SK-N-SH (cell line): ENCODE measurements at regions not wholly inside any gene's neighbourhood (a gene's known extent, or its start where the extent isn't known, plus 50 kb on each side); places are given as distances from the start of the nearest gene placed in this dataset.

ENCODE experiments used
- CTCF ChIA-PET: fragments of 300-600, 350-600 bp; formaldehyde crosslinking; extraction: SDS; loops from one replicate; lab custom pipeline; 2021; lab: Yijun Ruan, JAX
- POLR2A ChIA-PET: fragments of 350-600 bp; sonication (Branson Sonifier 250); formaldehyde crosslinking; extraction: SDS; loops from one replicate; lab custom pipeline; 2020; ENCODE audit warnings: antibody characterized with exemption, inconsistent platforms; lab: Yijun Ruan, JAX
- DNase-seq: peaks from one replicate; pipeline ENCODE4 v3.0.0; 2012
- H2AFZ ChIP-seq: fragments of 200-600 bp; sonication (generic); 2 replicates; pipeline ENCODE4 v1.8.1; 2016; ENCODE audit warnings: antibody characterized with exemption, mild to moderate bottlenecking, low read depth
- H3F3A ChIP-seq: fragments of 200-600 bp; sonication (generic); replicated peaks from 2 replicates; pipeline ENCODE3; 2016; ENCODE audit warnings: antibody characterized with exemption, mild to moderate bottlenecking; ENCODE audit not compliant: insufficient read depth
- H3K27ac ChIP-seq, 2 experiments: fragments of 200-500 bp in 1 of 2; fragments of 200-600 bp in 1 of 2; sonication (Bioruptor generic) in 1 of 2; sonication (generic), shearing (Covaris generic) in 1 of 2; 2 replicates each; pipeline versions ENCODE4 v1.5.1 to v1.6.1; 2014 to 2016; ENCODE audit warnings: low read depth in 2 of 2, inconsistent platforms in 1 of 2, low read length in 1 of 2, mild to moderate bottlenecking in 1 of 2, mixed read lengths in 1 of 2
- H3K27me3 ChIP-seq: fragments of 200-600 bp; sonication (generic), shearing (Covaris generic); 2 replicates; pipeline ENCODE4 v1.6.1; 2016; ENCODE audit warnings: mixed run types; ENCODE audit not compliant: insufficient read depth
- H3K36me3 ChIP-seq, 2 experiments: fragments of 200-500 bp in 1 of 2; fragments of 200-600 bp in 1 of 2; sonication (Bioruptor generic) in 1 of 2; sonication (generic) in 1 of 2; replicated peaks in 1 of 2; 2 replicates each; pipeline versions ENCODE3 to v1.5.1; 2014 to 2016; ENCODE audit warnings: low read length in 1 of 2, mild to moderate bottlenecking in 1 of 2; ENCODE audit not compliant: insufficient read depth in 2 of 2, control insufficient read depth in 1 of 2
- H3K4me1 ChIP-seq, 2 experiments: fragments of 200-500 bp in 1 of 2; fragments of 200-600 bp in 1 of 2; sonication (Bioruptor generic) in 1 of 2; sonication (generic), shearing (Covaris generic) in 1 of 2; 2 replicates each; pipeline versions ENCODE4 v1.5.1 to v1.6.1; 2014 to 2016; ENCODE audit warnings: low read depth in 1 of 2, low read length in 1 of 2, mixed run types in 1 of 2; ENCODE audit not compliant: insufficient read depth in 2 of 2, control insufficient read depth in 1 of 2
- H3K4me2 ChIP-seq: fragments of 200-600 bp; sonication (generic), shearing (Covaris generic); 2 replicates; pipeline ENCODE4 v1.6.1; 2017; ENCODE audit warnings: mixed run types
- H3K4me3 ChIP-seq, 2 experiments: fragments of 200-500 bp in 1 of 2; fragments of 200-600 bp in 1 of 2; sonication (Bioruptor generic) in 1 of 2; sonication (generic), shearing (Covaris generic) in 1 of 2; 2 replicates each; pipeline versions ENCODE4 v1.5.1 to v1.8.1; 2014 to 2016; ENCODE audit warnings: low read depth in 2 of 2, inconsistent platforms in 1 of 2, low read length in 1 of 2, mild to moderate bottlenecking in 1 of 2, mixed read lengths in 1 of 2, moderate library complexity in 1 of 2
- H3K79me2 ChIP-seq: fragments of 200-600 bp; sonication (generic); 2 replicates; pipeline ENCODE4 v1.8.1; 2017; ENCODE audit warnings: mild to moderate bottlenecking; ENCODE audit not compliant: insufficient read depth
- H3K9ac ChIP-seq: fragments of 200-600 bp; sonication (generic); 2 replicates; pipeline ENCODE4 v1.6.1; 2017; ENCODE audit warnings: mixed run types
- H3K9me2 ChIP-seq: fragments of 200-600 bp; sonication (generic); 2 replicates; pipeline ENCODE4 v1.6.1; 2017; ENCODE audit warnings: mixed run types
- H3K9me3 ChIP-seq: fragments of 200-600 bp; sonication (generic); 2 replicates; pipeline ENCODE4 v1.6.1; 2017; ENCODE audit warnings: mixed run types, mild to moderate bottlenecking, moderate library complexity
- H4K20me1 ChIP-seq: fragments of 200-600 bp; sonication (generic); 2 replicates; pipeline ENCODE4 v1.6.1; 2017; ENCODE audit warnings: mild to moderate bottlenecking, mixed run types; ENCODE audit not compliant: insufficient read depth
- EZH2phosphoT487 ChIP-seq: fragments of 200-600 bp; sonication (generic); IDR thresholded peaks from 2 replicates; pipeline ENCODE4 v1.6.1; 2017; ENCODE audit warnings: low read depth, mixed run types, mild to moderate bottlenecking, antibody characterized with exemption, moderate library complexity, borderline replicate concordance
- FOSL2 ChIP-seq: IDR thresholded peaks from 2 replicates; pipeline ENCODE4 v1.4.0; 2012; ENCODE audit warnings: low read depth, mild to moderate bottlenecking, moderate library complexity, borderline replicate concordance
- GABPA ChIP-seq: IDR thresholded peaks from 2 replicates; pipeline ENCODE4 v1.4.0; 2012; ENCODE audit warnings: low read depth, mild to moderate bottlenecking
- IRF3 ChIP-seq: fragments of 150-350 bp; IDR thresholded peaks from 2 replicates; pipeline ENCODE4 v1.6.1; 2016; ENCODE audit warnings: mild to moderate bottlenecking, low read depth, low read length
- JUND ChIP-seq: IDR thresholded peaks from 2 replicates; pipeline ENCODE4 v1.4.0; 2012
- POLR2AphosphoS5 ChIP-seq: IDR thresholded peaks from 2 replicates; pipeline ENCODE4 v1.6.1; 2012; ENCODE audit warnings: low read depth, low read length
- SMC3 ChIP-seq: IDR thresholded peaks from 2 replicates; pipeline ENCODE4 v1.6.1; 2012; ENCODE audit warnings: low read depth, low read length, improper control_type of control experiment
- TAF1 ChIP-seq: IDR thresholded peaks from 2 replicates; pipeline ENCODE4 v1.6.1; 2012; ENCODE audit warnings: low read depth, mild to moderate bottlenecking, low read length, moderate library complexity, borderline replicate concordance
- TCF12 ChIP-seq: IDR thresholded peaks from 2 replicates; pipeline ENCODE4 v1.4.0; 2012
- USF1 ChIP-seq: IDR thresholded peaks from 2 replicates; pipeline ENCODE4 v1.4.0; 2012; ENCODE audit warnings: low read depth, borderline replicate concordance
- USF2 ChIP-seq: fragments of 150-350 bp; IDR thresholded peaks from 2 replicates; pipeline ENCODE4 v1.6.1; 2017; ENCODE audit warnings: antibody characterized with exemption, low read length, low read depth, borderline replicate concordance
- WGBS: methylation state at CpG from one replicate; pipeline ENCODE4 v1.1.6; 2017; ENCODE audit warnings: low lambda C conversion rate; 5-methylcytosine and 5-hydroxymethylcytosine counted together

- Histone ChIP-seq H4K20me1 (no peaks in the 10 kb centered on the region), H3K27ac (no peak overlapping the region), H3K4me2 (no peak overlapping the region), H3K4me1 (no peaks in the 10 kb centered on the region), H3K9ac (no peak overlapping the region), H3K9me2 (no peaks in the 10 kb centered on the region), H3F3A (no peaks in the 10 kb centered on the region), H3K79me2 (no peaks in the 10 kb centered on the region), H3K36me3 (no peaks in the 10 kb centered on the region), H3K9me3 (no peaks in the 10 kb centered on the region), H3K27me3 (peaks cover 12% of the 10 kb centered on the region; the same call in 1 of the 2 replicates), H2AFZ (no peak overlapping the region), H3K4me3 (no peak overlapping the region)
- no peak for DNase-seq
- TF ChIP-seq JUND (no peak), SMC3 (no peak), TAF1 (no peak), GABPA (no peak)
- WGBS = 36% methylated on average over 5 of the region's 5 CpGs
- ChIA-PET CTCF (no interaction called here), POLR2A (no interaction called here)
Observed at GRCh38 chr14:29353513-29353912, 574.1 kb downstream of the PRKD1 start.

GRCh38 chr14:29354486-29354885 is 573.2 kb downstream of the PRKD1 start:
- Histone ChIP-seq H3K36me3 (no peaks in the 10 kb centered on the region), H3K27me3 (peaks cover 12% of the 10 kb centered on the region; the same call in 1 of the 2 replicates), H3K27ac (no peak overlapping the region), H3K4me3 (no peak overlapping the region), H2AFZ (no peak overlapping the region), H4K20me1 (no peaks in the 10 kb centered on the region), H3K9me2 (no peaks in the 10 kb centered on the region), H3F3A (no peaks in the 10 kb centered on the region), H3K4me1 (no peaks in the 10 kb centered on the region), H3K4me2 (no peak overlapping the region), H3K79me2 (no peaks in the 10 kb centered on the region), H3K9ac (no peak overlapping the region), H3K9me3 (no peaks in the 10 kb centered on the region)
- DNase-seq = no peak
- 7% methylated on average over 4 of the region's 4 CpGs for WGBS
- POLR2A ChIA-PET = no interaction called here
- CTCF ChIA-PET = interaction anchor here (2.1 kb wide), 1 partner anchor 10 kb away, joined by 5 read pairs; no protein-coding TSS in a partner anchor
- TF ChIP-seq USF1 (no peak), TCF12 (no peak)

GRCh38 chr14:29355331-29355730 is 572.3 kb downstream of the PRKD1 start:
- Histone ChIP-seq H3K4me1 (no peaks in the 10 kb centered on the region), H3K36me3 (no peaks in the 10 kb centered on the region), H3K9me3 (no peaks in the 10 kb centered on the region), H2AFZ (no peak overlapping the region), H4K20me1 (no peaks in the 10 kb centered on the region), H3K27me3 (peaks cover 12% of the 10 kb centered on the region; the same call in 1 of the 2 replicates), H3F3A (no peaks in the 10 kb centered on the region), H3K4me2 (no peak overlapping the region), H3K27ac (no peak overlapping the region), H3K79me2 (no peaks in the 10 kb centered on the region), H3K9ac (no peak overlapping the region), H3K9me2 (no peaks in the 10 kb centered on the region), H3K4me3 (no peak overlapping the region)
- no peak for DNase-seq
- WGBS = 0% methylated on average over 1 of the region's 1 CpG
- CTCF ChIA-PET = interaction anchor here (2.1 kb wide), 1 partner anchor 9 kb away, joined by 5 read pairs; no protein-coding TSS in a partner anchor
- no peak for TF ChIP-seq POLR2AphosphoS5
- no peak for TF ChIP-seq GABPA
- TF ChIP-seq IRF3 = no peak
- no peak for TF ChIP-seq FOSL2
- no peak for TF ChIP-seq EZH2phosphoT487
- TF ChIP-seq USF2 = no peak
- POLR2A ChIA-PET = no interaction called here
